Ishikawa (cell line): ENCODE measurements at regions not wholly inside any gene's neighbourhood (a gene's known extent, or its start where the extent isn't known, plus 50 kb on each side); places are given as distances from the start of the nearest gene placed in this dataset.

Source experiments
- CEBPB ChIP-seq: IDR thresholded peaks from 2 replicates; pipeline ENCODE4 v1.6.1; 2012
- CREB1 ChIP-seq: IDR thresholded peaks from 2 replicates; pipeline ENCODE4 v1.6.1; 2012; ENCODE audit warnings: low read depth
- EGR1 ChIP-seq: IDR thresholded peaks from 2 replicates; pipeline ENCODE4 v1.6.1; 2012
- EP300 ChIP-seq: IDR thresholded peaks from 2 replicates; pipeline ENCODE4 v1.6.1; 2012; ENCODE audit warnings: borderline replicate concordance
- FOXM1 ChIP-seq: IDR thresholded peaks from 2 replicates; pipeline ENCODE4 v1.6.1; 2012; ENCODE audit warnings: low read depth, borderline replicate concordance
- NFIC ChIP-seq: IDR thresholded peaks from 2 replicates; pipeline ENCODE4 v1.6.1; 2012
- RAD21 ChIP-seq: IDR thresholded peaks from 2 replicates; pipeline ENCODE4 v1.6.1; 2012; ENCODE audit warnings: low read depth
- TAF1 ChIP-seq: IDR thresholded peaks from 2 replicates; pipeline ENCODE4 v1.6.1; 2012; ENCODE audit warnings: low read depth, mild to moderate bottlenecking
- TCF12 ChIP-seq: IDR thresholded peaks from 2 replicates; pipeline ENCODE4 v1.6.1; 2012; ENCODE audit warnings: low read depth
- TEAD4 ChIP-seq: IDR thresholded peaks from 2 replicates; pipeline ENCODE4 v1.6.1; 2012
- YY1 ChIP-seq: IDR thresholded peaks from 2 replicates; pipeline ENCODE4 v1.6.1; 2012; ENCODE audit warnings: low read depth
- ZBTB7A ChIP-seq: IDR thresholded peaks from 2 replicates; pipeline ENCODE4 v1.6.1; 2012; ENCODE audit warnings: low read depth
- TF ChIP-seq, protein P1 (sequence below): IDR thresholded peaks from 2 replicates; pipeline ENCODE4 v1.6.1; 2012
- TF ChIP-seq, protein P2 (sequence below): IDR thresholded peaks from 2 replicates; pipeline ENCODE4 v1.6.1; 2012; ENCODE audit warnings: low read depth, mild to moderate bottlenecking
- TF ChIP-seq, protein P3 (sequence below): IDR thresholded peaks from 2 replicates; pipeline ENCODE4 v1.6.1; 2012

DNA sequence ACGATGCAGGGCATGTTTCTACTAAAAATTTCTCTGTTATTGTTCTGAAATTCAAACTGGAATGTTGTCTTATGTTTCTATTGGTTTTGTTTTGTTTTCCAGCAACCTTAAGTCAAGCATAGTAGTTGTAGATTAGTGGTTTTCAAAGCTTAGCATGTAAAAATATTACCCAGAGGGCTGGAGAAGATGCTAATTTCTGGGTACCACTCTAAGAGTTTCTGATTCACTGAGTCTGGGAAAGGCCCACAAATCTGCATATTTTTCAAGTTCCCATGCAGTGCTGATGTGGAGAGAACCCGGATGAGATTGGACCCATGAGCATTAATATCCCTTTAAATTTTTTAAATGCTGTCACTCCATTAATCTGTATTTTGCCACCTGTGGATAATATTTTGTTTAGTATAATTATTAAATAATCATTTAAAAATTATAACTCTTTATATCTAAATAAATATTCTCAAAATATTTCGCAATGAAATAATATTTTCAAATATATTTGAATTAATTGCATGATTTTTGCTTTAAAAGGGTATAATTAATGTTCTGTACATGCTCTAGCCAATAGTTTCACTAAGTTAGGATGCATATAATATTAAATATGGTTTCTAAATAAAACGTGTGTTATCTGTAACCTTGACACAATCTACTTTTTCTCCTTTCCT, 1274.7 kb upstream of the CADM2 start:
- TF ChIP-seq EP300 (no peak), CEBPB (no peak), ZBTB7A (no peak), RAD21 (no peak), CREB1 (no peak), TAF1 (no peak), TCF12 (no peak), EGR1 (no peak), YY1 (no peak), TEAD4 (no peak), NFIC (no peak), FOXM1 (no peak)
- TF ChIP-seq, protein P1, sequence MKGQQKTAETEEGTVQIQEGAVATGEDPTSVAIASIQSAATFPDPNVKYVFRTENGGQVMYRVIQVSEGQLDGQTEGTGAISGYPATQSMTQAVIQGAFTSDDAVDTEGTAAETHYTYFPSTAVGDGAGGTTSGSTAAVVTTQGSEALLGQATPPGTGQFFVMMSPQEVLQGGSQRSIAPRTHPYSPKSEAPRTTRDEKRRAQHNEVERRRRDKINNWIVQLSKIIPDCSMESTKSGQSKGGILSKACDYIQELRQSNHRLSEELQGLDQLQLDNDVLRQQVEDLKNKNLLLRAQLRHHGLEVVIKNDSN: no peak
- TF ChIP-seq, protein P2, sequence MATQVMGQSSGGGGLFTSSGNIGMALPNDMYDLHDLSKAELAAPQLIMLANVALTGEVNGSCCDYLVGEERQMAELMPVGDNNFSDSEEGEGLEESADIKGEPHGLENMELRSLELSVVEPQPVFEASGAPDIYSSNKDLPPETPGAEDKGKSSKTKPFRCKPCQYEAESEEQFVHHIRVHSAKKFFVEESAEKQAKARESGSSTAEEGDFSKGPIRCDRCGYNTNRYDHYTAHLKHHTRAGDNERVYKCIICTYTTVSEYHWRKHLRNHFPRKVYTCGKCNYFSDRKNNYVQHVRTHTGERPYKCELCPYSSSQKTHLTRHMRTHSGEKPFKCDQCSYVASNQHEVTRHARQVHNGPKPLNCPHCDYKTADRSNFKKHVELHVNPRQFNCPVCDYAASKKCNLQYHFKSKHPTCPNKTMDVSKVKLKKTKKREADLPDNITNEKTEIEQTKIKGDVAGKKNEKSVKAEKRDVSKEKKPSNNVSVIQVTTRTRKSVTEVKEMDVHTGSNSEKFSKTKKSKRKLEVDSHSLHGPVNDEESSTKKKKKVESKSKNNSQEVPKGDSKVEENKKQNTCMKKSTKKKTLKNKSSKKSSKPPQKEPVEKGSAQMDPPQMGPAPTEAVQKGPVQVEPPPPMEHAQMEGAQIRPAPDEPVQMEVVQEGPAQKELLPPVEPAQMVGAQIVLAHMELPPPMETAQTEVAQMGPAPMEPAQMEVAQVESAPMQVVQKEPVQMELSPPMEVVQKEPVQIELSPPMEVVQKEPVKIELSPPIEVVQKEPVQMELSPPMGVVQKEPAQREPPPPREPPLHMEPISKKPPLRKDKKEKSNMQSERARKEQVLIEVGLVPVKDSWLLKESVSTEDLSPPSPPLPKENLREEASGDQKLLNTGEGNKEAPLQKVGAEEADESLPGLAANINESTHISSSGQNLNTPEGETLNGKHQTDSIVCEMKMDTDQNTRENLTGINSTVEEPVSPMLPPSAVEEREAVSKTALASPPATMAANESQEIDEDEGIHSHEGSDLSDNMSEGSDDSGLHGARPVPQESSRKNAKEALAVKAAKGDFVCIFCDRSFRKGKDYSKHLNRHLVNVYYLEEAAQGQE: no peak

DNA sequence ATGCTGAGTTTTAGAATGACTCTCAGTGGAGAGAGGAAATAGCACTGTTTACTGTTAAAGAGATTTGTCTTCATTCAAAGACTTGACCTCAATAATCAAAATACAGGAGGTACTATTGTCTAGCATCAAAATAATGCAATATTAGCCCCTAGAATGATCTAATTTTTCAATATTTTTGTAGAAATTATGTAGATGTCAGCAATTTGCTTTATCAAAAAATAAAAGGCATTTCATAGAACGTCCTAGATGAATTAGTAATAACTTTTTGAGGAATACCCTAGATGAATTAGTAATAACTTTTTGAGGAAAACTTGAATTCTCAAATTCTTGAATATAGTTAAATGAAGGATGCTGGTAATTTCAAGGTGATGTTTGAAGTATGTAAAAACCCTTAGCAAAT, 1252.1 kb upstream of the CADM2 start:
- no peak for TF ChIP-seq YY1
- no peak for TF ChIP-seq TCF12
- TF ChIP-seq, protein P2: no peak
- no peak for TF ChIP-seq EGR1
- no peak for TF ChIP-seq RAD21
- TF ChIP-seq FOXM1: no peak
- no peak for TF ChIP-seq CREB1
- TF ChIP-seq TAF1: no peak
- no peak for TF ChIP-seq NFIC
- TF ChIP-seq TEAD4: no peak

DNA sequence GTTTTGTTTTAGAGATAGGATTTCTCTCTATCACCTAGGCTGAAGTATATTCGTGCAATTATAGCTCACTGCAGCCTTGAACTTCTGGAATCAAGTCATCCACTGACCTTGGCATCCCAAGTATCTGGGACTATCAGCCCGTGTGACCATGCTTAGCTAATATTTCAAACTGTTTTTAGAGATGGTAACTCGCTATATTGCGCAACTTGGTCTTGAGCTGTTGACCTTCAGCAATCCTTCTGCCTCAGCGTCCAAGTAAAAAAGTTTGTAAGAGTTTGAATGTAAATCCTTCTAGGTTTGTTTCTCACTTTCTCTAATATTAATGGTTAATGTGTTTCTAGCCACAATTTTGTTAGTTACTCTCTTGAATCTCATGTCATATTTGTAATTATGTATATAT, 1243.5 kb upstream of the CADM2 start:
- TF ChIP-seq NFIC (no peak), RAD21 (no peak), CEBPB (peak; percentile 85)

DNA sequence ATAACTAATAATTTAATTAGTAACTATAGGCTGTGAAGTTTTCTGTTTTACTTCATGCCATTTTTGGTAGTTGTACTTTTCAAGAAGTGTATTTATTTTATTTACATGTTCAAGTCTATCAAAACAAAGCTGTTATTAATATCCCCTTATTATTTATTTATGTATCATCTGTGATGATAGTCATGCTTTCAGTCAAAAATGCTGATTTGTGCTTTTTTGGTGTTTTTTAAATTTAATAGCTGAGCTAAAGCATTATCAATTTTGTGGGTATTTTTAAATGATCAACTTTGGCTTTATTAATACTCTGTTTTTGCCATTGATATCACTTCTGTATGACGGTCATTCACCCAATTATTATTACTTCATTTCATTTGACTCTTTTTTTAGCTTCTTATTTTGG, 1229.2 kb upstream of the CADM2 start:
- TF ChIP-seq CREB1 (no peak), FOXM1 (no peak), ZBTB7A (no peak), TCF12 (no peak), TEAD4 (no peak), EP300 (no peak)
- TF ChIP-seq, protein P3, sequence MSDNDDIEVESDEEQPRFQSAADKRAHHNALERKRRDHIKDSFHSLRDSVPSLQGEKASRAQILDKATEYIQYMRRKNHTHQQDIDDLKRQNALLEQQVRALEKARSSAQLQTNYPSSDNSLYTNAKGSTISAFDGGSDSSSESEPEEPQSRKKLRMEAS: no peak
- TF ChIP-seq, protein P1: no peak

DNA sequence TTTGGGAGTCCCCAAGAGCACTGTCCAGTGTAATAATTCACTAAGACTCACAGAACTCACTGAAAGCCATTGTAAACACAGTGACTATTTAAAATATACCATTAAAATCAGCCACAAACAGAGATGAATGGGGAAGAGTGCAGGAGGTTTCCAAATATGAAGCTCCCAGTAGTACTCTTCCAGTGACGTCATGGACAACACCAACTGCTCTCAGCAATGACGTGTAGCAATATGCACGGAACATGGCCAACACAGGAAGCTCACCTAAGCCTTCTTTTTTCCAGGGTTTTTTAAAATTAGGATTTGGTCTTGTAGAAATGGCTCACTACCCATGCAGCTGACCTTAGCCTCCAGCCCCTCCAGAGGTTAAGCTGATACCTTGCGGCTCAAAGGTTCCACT, 1224.1 kb upstream of the CADM2 start:
- TF ChIP-seq CREB1 (no peak), RAD21 (no peak), TCF12 (no peak), YY1 (no peak), CEBPB (no peak), FOXM1 (no peak), NFIC (no peak), TAF1 (no peak), EP300 (no peak), ZBTB7A (no peak), EGR1 (no peak), TEAD4 (no peak)
- TF ChIP-seq, protein P1: no peak
- TF ChIP-seq, protein P3: no peak
- TF ChIP-seq, protein P2: no peak
